H1 (cell line): ENCODE measurements at regions not wholly inside any gene's neighbourhood (a gene's known extent, or its start where the extent isn't known, plus 50 kb on each side); places are given as distances from the start of the nearest gene placed in this dataset.

ENCODE experiments used
- CEBPB ChIP-seq: IDR thresholded peaks from 2 replicates; pipeline ENCODE4 v1.6.1; 2012; ENCODE audit warnings: low read depth, low read length
- CTCF ChIP-seq, 3 experiments: IDR thresholded peaks; 1 replicate in 2 of 3; 2 replicates in 1 of 3; pipeline versions ENCODE4 v1.5.1 to v1.6.1; 2011; ENCODE audit warnings: low read length in 3 of 3, mild to moderate bottlenecking in 3 of 3, inconsistent platforms in 2 of 3, low read depth in 1 of 3, moderate library complexity in 1 of 3; ENCODE audit not compliant: insufficient read depth in 1 of 3; ENCODE audit errors: control extremely low read depth in 1 of 3
- EP300 ChIP-seq, 2 experiments: IDR thresholded peaks; 1 replicate in 1 of 2; 2 replicates in 1 of 2; pipeline ENCODE4 v1.6.1; 2011 to 2012; ENCODE audit warnings: low read depth in 2 of 2, low read length in 2 of 2, mild to moderate bottlenecking in 2 of 2, borderline replicate concordance in 1 of 2, inconsistent platforms in 1 of 2, moderate library complexity in 1 of 2
- MAX ChIP-seq: IDR thresholded peaks from 2 replicates; pipeline ENCODE4 v1.6.1; 2012; ENCODE audit warnings: inconsistent platforms
- POLR2AphosphoS5 ChIP-seq: IDR thresholded peaks from 2 replicates; pipeline ENCODE4 v1.6.1; 2011; ENCODE audit warnings: low read depth, low read length
- SIN3A ChIP-seq, 2 experiments: IDR thresholded peaks in 1 of 2; conservative IDR thresholded peaks in 1 of 2; 2 replicates each; pipeline ENCODE4 v1.6.1; 2011 to 2012; ENCODE audit warnings: low read length in 2 of 2, improper control_type of control experiment in 1 of 2, low read depth in 1 of 2, mild to moderate bottlenecking in 1 of 2
- SUZ12 ChIP-seq: fragments of 200-600 bp; sonication (generic); IDR thresholded peaks from 2 replicates; pipeline ENCODE4 v1.6.1; 2012; ENCODE audit warnings: mild to moderate bottlenecking, inconsistent platforms, low read length, moderate library complexity, mixed read lengths
- TAF1 ChIP-seq: IDR thresholded peaks from 2 replicates; pipeline ENCODE4 v1.6.1; 2011; ENCODE audit warnings: mild to moderate bottlenecking, low read depth, low read length

GRCh38 chr3:31275038-31275572 lies 257.6 kb upstream of the STT3B start:
- no peak for TF ChIP-seq CEBPB
- TF ChIP-seq CTCF (IDR thresholded peaks at IDR 0.05; ENCODE audit: control extremely low read depth in 1 of 3, insufficient read depth in 1 of 3, low read depth in 1 of 3, low read length in 3 of 3), result no peak
- no peak for TF ChIP-seq EP300 (IDR thresholded peaks at IDR 0.05; ENCODE audit: borderline replicate concordance in 1 of 2, low read depth in 2 of 2, low read length in 2 of 2)
- no peak for TF ChIP-seq SIN3A (conservative IDR thresholded peaks at IDR 0.05 in 1 of 2, IDR thresholded peaks at IDR 0.05 in 1 of 2; ENCODE audit: low read depth in 1 of 2, low read length in 2 of 2)
- TF ChIP-seq POLR2AphosphoS5, result no peak
- no peak for TF ChIP-seq MAX
- TF ChIP-seq SUZ12, result no peak
- TF ChIP-seq TAF1, result no peak
